Nucleus accumbens (tissue), 56 donors: ENCODE measurements at regions not wholly inside any gene's neighbourhood (a gene's known extent, or its start where the extent isn't known, plus 50 kb on each side); places are given as distances from the start of the nearest gene placed in this dataset.

Experiments used
- DNase-seq, 56 donors: peaks; one replicate each; lab custom pipeline; 2025; lab: John Stamatoyannopoulos, UW

- DNase-seq: no peak
These were observed 140.0 kb downstream of the CHST1 start for GRCh38 chr11:45525393-45525792.

DNA sequence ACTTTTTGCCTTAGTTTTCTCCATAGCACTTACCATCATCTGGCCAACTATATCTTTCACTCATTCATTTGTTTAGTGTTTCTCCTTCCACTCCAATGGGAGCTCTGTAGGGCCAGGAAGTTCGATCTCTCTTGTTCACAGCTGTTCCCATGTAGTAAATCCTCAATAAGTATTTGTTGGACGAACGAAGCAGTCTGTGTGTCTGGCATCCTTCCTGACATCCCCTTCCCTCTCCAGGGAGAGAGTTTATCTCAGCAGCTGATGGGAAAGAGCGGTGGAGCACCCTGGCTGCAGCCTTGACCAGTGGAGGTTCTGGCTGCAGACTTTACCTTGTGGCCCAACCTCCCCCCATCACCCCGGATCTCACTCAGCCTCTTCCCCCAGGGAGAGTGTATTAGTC, 141.7 kb downstream of the CHST1 start:
- no peak for DNase-seq

- DNase-seq: no peak
These were observed 146.4 kb downstream of the CHST1 start for GRCh38 chr11:45518833-45519535.

- no peak for DNase-seq
These were observed 147.1 kb downstream of the CHST1 start for GRCh38 chr11:45518141-45518832.

- DNase-seq: no peak
These were observed 148.2 kb downstream of the CHST1 start for GRCh38 chr11:45517171-45517770.

- no peak for DNase-seq
These were observed 151.5 kb downstream of the CHST1 start for GRCh38 chr11:45513821-45514340.

- DNase-seq: no peak
These were observed 152.8 kb downstream of the CHST1 start for GRCh38 chr11:45512471-45513148.

GRCh38 chr11:45511566-45511965, 153.9 kb downstream of the CHST1 start:
- no peak for DNase-seq

GRCh38 chr11:45507916-45508315, 157.5 kb downstream of the CHST1 start:
- no peak for DNase-seq

GRCh38 chr11:45503311-45503710, 162.1 kb downstream of the CHST1 start:
- DNase-seq: no peak

DNA sequence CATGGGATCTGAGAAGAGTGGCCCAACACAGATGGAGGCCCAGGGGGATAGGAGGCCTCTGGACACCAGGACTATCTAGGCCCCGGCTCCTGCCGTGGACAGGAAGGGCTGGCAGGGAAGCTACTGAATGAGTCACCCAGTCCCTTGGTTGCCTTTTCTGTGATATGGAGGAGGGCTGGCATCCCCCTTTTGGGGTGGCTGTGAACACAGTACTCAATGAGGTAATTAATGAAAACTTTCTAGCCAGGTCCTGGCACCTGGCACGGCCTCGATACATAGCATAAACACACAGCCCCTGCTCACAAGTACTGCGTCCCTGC, 163.2 kb downstream of the CHST1 start:
- no peak for DNase-seq

DNA sequence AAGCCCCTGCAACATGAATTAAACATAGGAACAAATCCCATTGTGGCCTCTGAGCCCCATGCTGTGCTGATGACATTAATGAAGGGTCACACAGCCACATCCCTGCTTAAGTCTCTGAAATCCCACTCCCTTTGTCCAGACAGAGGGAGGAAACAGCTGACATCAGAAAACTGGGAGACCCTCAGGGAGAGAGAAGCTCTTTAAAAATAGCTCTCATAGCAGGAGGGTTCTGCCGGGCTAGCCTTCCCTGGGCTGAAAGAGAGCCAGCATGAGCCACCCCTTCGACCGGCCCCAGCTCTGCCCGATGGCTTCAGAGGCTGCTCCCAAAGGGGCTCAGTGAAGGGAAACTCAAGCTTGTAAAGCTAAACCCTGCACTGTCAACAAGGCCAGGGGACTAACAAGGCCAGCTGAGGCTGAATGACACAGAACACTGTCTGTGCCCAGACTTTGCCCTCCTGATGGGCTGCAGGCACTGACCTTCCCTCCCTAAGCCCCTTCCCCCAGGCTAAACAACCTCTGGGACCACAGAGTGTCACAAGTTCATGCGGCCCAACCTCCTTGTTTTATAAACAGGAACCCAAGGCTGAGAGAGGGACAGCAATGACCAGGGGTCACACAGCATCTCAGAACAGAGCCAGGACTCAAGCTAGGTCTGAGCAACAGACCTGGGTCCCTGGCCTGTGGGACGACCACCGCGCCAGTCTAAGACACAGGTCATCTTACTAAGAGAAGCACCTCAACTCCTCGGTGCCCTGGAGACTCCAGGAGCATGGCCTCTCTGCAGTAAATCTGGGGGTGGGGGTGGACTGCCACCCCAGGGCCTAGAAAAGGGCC, 163.8 kb downstream of the CHST1 start:
- DNase-seq: no peak

DNA sequence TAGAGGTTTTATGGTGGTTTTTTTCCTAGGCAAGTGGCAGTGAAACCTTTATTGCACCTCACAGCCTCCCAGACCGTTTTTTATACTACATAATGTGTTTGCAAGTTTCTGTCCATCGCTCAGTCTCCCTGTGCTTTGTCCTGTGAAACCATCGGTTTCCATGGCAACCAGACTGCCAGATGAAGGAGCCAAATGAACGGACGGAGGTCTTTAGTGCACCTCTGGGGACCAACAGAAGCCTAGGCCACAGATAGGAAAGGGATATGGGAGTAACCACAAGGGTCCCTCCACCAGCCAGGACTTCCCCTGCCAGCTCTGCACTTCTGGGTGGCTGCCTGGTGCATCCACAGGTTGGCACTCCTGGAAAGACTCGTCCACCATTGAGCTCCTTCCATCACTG, 165.0 kb downstream of the CHST1 start:
- no peak for DNase-seq

DNA sequence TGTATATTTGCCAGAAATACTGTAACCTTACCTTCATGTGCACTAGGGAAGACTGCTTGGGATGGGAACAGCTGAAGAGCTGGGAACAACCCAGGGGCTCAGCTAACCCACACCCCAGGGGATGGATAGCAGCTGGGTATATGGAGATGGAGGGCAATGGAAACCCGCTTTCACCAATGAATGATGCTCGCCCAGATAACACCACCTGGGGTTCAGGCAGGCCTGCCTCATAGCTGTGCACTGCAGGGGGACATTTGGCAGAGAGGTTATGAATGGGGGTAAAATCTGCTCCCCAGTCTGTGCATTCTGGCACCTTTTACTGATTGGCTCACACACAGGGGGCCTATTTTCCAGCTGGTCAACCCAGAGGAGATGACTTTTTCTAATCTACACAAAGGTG, 170.7 kb downstream of the CHST1 start:
- no peak for DNase-seq

DNA sequence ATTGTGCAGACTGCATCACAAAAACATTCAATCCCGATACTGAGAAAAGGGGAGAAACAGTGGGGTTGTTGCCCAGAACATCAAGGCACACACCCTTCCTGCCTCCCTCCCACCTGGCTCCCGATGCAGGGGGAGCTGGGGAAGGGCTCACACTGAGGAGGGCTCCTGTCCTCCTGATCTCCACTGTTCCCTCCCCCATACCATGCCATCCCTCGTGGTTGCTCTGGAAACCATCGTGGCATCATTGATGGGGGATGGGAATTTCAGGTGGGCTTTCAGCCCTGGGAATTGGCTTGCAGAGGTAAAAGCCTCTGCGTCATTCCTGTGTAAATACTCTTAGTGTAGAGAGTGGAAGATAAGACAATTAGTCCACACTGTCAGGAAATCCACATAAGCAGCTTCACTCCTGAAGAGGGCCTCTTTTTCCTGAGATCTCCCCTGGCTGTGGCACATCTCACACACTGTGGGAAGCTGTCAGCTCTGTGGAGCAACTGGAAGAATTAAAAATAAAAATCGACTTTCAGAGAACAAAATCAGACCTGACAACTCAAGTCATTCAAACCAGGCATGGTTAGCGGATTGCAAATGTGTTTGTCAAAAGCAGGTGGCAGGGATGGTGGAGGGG, 176.0 kb downstream of the CHST1 start:
- peak in 5 of 56 donors; percentile 4 to 37 (median 9) for DNase-seq

DNA sequence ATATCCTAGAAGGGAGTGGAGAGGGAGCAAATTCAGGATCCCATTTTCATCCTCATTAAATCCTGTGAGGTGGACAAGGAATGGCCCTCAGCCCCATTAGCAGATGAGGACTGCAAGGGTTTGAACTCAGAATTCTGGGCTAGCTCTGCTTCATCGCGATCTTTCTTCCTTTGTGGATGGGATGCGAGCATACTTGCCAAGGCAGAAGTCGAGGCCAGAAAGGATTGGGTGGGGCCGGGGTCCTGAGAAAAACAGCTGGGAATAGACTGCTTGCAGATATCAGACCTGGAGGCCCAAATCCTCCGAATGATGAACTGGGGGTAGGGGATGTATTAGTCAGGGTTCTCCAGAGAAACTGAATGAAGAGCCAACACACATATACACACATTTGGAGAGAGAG, 179.0 kb downstream of the CHST1 start:
- DNase-seq: no peak

- no peak for DNase-seq
These were observed 180.2 kb downstream of the CHST1 start for GRCh38 chr11:45485070-45485707.

- DNase-seq: no peak
These were observed 181.0 kb downstream of the CHST1 start for GRCh38 chr11:45484326-45484883.

GRCh38 chr11:45483416-45483815, 182.0 kb downstream of the CHST1 start:
- DNase-seq: no peak
